HG02623 (cell line): ENCODE measurements at regions not wholly inside any gene's neighbourhood (a gene's known extent, or its start where the extent isn't known, plus 50 kb on each side); places are given as distances from the start of the nearest gene placed in this dataset.
"Not testable (repeated sequence)": the region's sequence is repeated elsewhere in the genome, so short reads cannot be mapped to it uniquely, and the experiment has no call there.

Source experiments
- ATAC-seq: cut with Tn5 transposase; IDR thresholded peaks from one replicate; pipeline ENCODE4 v1.9.1; 2021; ENCODE audit warnings: moderate library complexity; ENCODE audit not compliant: unreplicated experiment

- no peak for ATAC-seq
Measured at GRCh38 chr5:143947313-143947712, 135.4 kb downstream of the HMHB1 start.

GRCh38 chr5:143952809-143953208 lies 140.8 kb downstream of the HMHB1 start:
- ATAC-seq = no peak

GRCh38 chr5:143953851-143954250 lies 141.9 kb downstream of the HMHB1 start:
- no peak for ATAC-seq

- ATAC-seq = no peak
Measured at GRCh38 chr5:143955141-143955540, 143.2 kb downstream of the HMHB1 start.

GRCh38 chr5:143957455-143957854 lies 145.5 kb downstream of the HMHB1 start:
- ATAC-seq = no peak

- no peak for ATAC-seq
Measured at GRCh38 chr5:143962201-143962600, 150.2 kb downstream of the HMHB1 start.

GRCh38 chr5:143964919-143965318 lies 153.0 kb downstream of the HMHB1 start:
- no peak for ATAC-seq

GRCh38 chr5:143966280-143966679 lies 154.3 kb downstream of the HMHB1 start:
- no peak for ATAC-seq

- ATAC-seq = peak; percentile 64
Measured at GRCh38 chr5:143968071-143968878, 156.3 kb downstream of the HMHB1 start.

- no peak for ATAC-seq
Measured at GRCh38 chr5:143970159-143970558, 158.2 kb downstream of the HMHB1 start.

- ATAC-seq = no peak
Measured at GRCh38 chr5:143972068-143972467, 160.1 kb downstream of the HMHB1 start.

- ATAC-seq = no peak
Measured at GRCh38 chr5:143976055-143976454, 164.1 kb downstream of the HMHB1 start.

- no peak for ATAC-seq
Measured at GRCh38 chr5:143977891-143978461, 166.0 kb downstream of the HMHB1 start.

GRCh38 chr5:143979044-143979690 lies 167.2 kb downstream of the HMHB1 start:
- no peak for ATAC-seq

- ATAC-seq = no peak
Measured at GRCh38 chr5:143980506-143980905, 168.5 kb downstream of the HMHB1 start.

GRCh38 chr5:143982957-143983356 lies 171.0 kb downstream of the HMHB1 start:
- ATAC-seq = not testable (repeated sequence)

GRCh38 chr5:143985832-143986515 lies 174.0 kb downstream of the HMHB1 start:
- ATAC-seq = no peak

GRCh38 chr5:143986516-143987212 lies 174.7 kb downstream of the HMHB1 start:
- ATAC-seq = no peak

GRCh38 chr5:143987264-143987663 lies 175.3 kb downstream of the HMHB1 start:
- no peak for ATAC-seq

- ATAC-seq = no peak
Measured at GRCh38 chr5:143987751-143988560, 176.0 kb downstream of the HMHB1 start.
